K562 (cell line): ENCODE measurements at regions not wholly inside any gene's neighbourhood (a gene's known extent, or its start where the extent isn't known, plus 50 kb on each side); places are given as distances from the start of the nearest gene placed in this dataset.

ENCODE experiments used
- CUX1 ChIP-seq: fragments of 200-800 bp; sonication (Bioruptor generic); IDR thresholded peaks from 2 replicates; pipeline ENCODE4 v1.6.1; 2016; ENCODE audit warnings: missing genetic modification characterization, missing compliant biosample characterization
- MAFK ChIP-seq: IDR thresholded peaks from 2 replicates; pipeline ENCODE4 v1.6.1; 2011; ENCODE audit warnings: low read length, improper control_type of control experiment
- PHB ChIP-seq: fragments of 250-450 bp; sonication (Bioruptor Pico); IDR thresholded peaks from 2 replicates; pipeline ENCODE4 v1.5.0; 2021
- PHF21A ChIP-seq: fragments of 450-650 bp; IDR thresholded peaks from 2 replicates; pipeline ENCODE4 v1.6.1; 2017; ENCODE audit warnings: low read depth, borderline replicate concordance
- POLR2AphosphoS5 ChIP-seq: IDR thresholded peaks from 2 replicates; pipeline ENCODE4 v1.6.1; 2011; ENCODE audit warnings: mild to moderate bottlenecking, low read depth, low read length, moderate library complexity; ENCODE audit not compliant: control insufficient read depth, insufficient read depth
- ZNF717 ChIP-seq: fragments of 250-450 bp; sonication (Bioruptor Pico); IDR thresholded peaks from 2 replicates; pipeline ENCODE4 v1.5.0; 2021
- TF ChIP-seq, protein P1 (sequence below): fragments of 450-650 bp; IDR thresholded peaks from 2 replicates; pipeline ENCODE4 v1.7.1; 2018; ENCODE audit warnings: mild to moderate bottlenecking, low read depth; ENCODE audit not compliant: partially characterized antibody

DNA sequence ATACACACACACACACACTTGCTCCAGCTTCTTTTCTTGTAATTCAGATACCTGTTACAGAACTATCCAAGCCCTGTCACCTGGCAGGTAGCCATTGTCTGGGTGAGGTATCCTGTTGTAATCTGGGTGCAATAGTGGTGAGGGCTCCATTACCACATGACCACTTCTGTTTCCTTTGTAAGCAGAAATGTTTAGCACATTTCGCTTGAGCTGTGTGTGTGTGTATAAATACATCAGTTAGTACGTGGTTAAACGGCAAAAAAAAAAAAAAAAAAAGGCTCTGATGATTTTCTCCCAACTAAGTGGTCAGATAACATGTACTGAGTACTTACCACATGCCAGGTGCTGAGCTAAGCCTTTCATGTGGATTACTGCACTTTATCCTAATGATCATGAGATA is 129.3 kb upstream of the SSTR1 start:
- TF ChIP-seq ZNF717 (CRISPR knock-in tag) (no peak), CUX1 (CRISPR knock-in tag) (no peak), POLR2AphosphoS5 (no peak), MAFK (no peak), PHF21A (no peak), PHB (no peak)
- TF ChIP-seq, protein P1, sequence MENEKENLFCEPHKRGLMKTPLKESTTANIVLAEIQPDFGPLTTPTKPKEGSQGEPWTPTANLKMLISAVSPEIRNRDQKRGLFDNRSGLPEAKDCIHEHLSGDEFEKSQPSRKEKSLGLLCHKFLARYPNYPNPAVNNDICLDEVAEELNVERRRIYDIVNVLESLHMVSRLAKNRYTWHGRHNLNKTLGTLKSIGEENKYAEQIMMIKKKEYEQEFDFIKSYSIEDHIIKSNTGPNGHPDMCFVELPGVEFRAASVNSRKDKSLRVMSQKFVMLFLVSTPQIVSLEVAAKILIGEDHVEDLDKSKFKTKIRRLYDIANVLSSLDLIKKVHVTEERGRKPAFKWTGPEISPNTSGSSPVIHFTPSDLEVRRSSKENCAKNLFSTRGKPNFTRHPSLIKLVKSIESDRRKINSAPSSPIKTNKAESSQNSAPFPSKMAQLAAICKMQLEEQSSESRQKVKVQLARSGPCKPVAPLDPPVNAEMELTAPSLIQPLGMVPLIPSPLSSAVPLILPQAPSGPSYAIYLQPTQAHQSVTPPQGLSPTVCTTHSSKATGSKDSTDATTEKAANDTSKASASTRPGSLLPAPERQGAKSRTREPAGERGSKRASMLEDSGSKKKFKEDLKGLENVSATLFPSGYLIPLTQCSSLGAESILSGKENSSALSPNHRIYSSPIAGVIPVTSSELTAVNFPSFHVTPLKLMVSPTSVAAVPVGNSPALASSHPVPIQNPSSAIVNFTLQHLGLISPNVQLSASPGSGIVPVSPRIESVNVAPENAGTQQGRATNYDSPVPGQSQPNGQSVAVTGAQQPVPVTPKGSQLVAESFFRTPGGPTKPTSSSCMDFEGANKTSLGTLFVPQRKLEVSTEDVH = no peak
